ENCODE measurements at regions not wholly inside any gene's neighbourhood (a gene's known extent, or its start where the extent isn't known, plus 50 kb on each side); places are given as distances from the start of the nearest gene placed in this dataset.

- DNase-seq (ENCODE audit: low read depth), result peak; percentile 82
- TF ChIP-seq CTCF (conservative IDR thresholded peaks at IDR 0.05; ENCODE audit: low read depth, low read length), result peak; percentile 89
- H3K4me3 ChIP-seq (ENCODE audit: low read depth, low read length), result no peak overlapping the region
Measured at GRCh38 chr7:47088329-47089067, 493.4 kb downstream of the TNS3 start.

- no peak overlapping the region for H3K4me3 ChIP-seq (ENCODE audit: low read depth, low read length)
- DNase-seq (ENCODE audit: low read depth), result peak; percentile 37
- no peak for TF ChIP-seq CTCF (conservative IDR thresholded peaks at IDR 0.05; ENCODE audit: low read depth, low read length)
Measured at GRCh38 chr7:47087866-47088265, 494.0 kb downstream of the TNS3 start.

DNA sequence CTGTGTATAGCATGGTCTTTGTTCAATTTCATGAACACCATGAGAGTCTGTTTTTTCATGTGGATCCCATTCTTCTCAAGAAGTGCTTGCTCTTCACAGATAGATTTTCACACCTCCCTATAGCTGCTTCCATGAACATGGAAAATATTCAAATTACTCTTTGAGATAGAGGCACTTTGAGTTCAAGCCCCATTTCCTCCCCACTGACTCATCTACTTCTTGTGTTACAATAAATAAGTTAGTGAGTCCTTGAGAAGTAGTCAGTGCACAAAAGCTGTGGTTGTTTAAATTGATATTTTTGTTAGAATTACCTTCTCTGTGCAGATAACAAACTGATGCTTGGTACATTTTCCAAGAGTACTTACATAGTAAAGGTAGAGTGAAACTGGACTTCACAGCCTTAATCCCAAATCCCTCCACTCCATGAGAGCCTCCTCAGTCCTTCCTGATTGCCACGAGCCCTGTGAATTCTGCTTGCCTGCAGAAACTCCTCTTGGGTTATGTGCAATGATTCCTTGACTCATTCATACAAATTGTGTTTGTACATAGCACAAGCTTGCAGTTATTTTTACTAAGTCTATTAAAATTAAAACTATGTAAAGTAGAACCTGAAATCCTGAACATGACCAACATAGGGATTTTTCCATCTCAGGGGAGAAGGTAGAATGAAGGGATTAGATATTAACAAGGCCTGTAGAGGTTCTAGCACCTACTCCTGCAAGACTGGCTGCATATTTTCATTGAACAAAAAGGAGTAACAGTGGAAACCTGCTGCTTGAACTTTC lies 496.2 kb downstream of the TNS3 start:
- H3K4me3 ChIP-seq (ENCODE audit: low read depth, low read length), result no peak overlapping the region
- TF ChIP-seq CTCF (conservative IDR thresholded peaks at IDR 0.05; ENCODE audit: low read depth, low read length), result no peak
- DNase-seq (ENCODE audit: low read depth), result no peak

- no peak for TF ChIP-seq CTCF (conservative IDR thresholded peaks at IDR 0.05; ENCODE audit: low read depth, low read length)
- DNase-seq (ENCODE audit: low read depth), result no peak
- no peak overlapping the region for H3K4me3 ChIP-seq (ENCODE audit: low read depth, low read length)
Measured at GRCh38 chr7:47083476-47084250, 498.2 kb downstream of the TNS3 start.

GRCh38 chr7:47080816-47081215 lies 501.1 kb downstream of the TNS3 start:
- peak; percentile 50 for DNase-seq (ENCODE audit: low read depth)
- no peak for TF ChIP-seq CTCF (conservative IDR thresholded peaks at IDR 0.05; ENCODE audit: low read depth, low read length)
- no peak overlapping the region for H3K4me3 ChIP-seq (ENCODE audit: low read depth, low read length)

GRCh38 chr7:47078241-47078640 lies 503.7 kb downstream of the TNS3 start:
- no peak for TF ChIP-seq CTCF (conservative IDR thresholded peaks at IDR 0.05; ENCODE audit: low read depth, low read length)
- no peak overlapping the region for H3K4me3 ChIP-seq (ENCODE audit: low read depth, low read length)
- DNase-seq (ENCODE audit: low read depth), result peak; percentile 76
